Astrocyte (in vitro differentiated cells and primary cell): ENCODE measurements at regions not wholly inside any gene's neighbourhood (a gene's known extent, or its start where the extent isn't known, plus 50 kb on each side); places are given as distances from the start of the nearest gene placed in this dataset.
"Not testable (repeated sequence)": the region's sequence is repeated elsewhere in the genome, so short reads cannot be mapped to it uniquely, and the experiment has no call there.

ENCODE experiments used
- CTCF ChIP-seq: IDR thresholded peaks from 2 replicates; pipeline ENCODE4 v1.5.1; 2011; ENCODE audit warnings: low read depth, mild to moderate bottlenecking, inconsistent platforms, low read length, moderate library complexity; ENCODE audit not compliant: insufficient read depth
- EZH2 ChIP-seq: IDR thresholded peaks from 2 replicates; pipeline ENCODE4 v1.6.1; 2012; ENCODE audit warnings: mild to moderate bottlenecking, low read length, inconsistent platforms; ENCODE audit not compliant: insufficient read depth

GRCh38 chr5:7170785-7171184, 225.2 kb upstream of the ADCY2 start:
- TF ChIP-seq EZH2, CTCF: not testable (repeated sequence)
